Mesodermal cell (in vitro differentiated cells): ENCODE measurements at regions not wholly inside any gene's neighbourhood (a gene's known extent, or its start where the extent isn't known, plus 50 kb on each side); places are given as distances from the start of the nearest gene placed in this dataset.

ENCODE experiments used
- H3K27ac ChIP-seq: 2 replicates; pipeline ENCODE4 v1.7.0; 2013; ENCODE audit warnings: mild to moderate bottlenecking, low read depth, low read length, moderate library complexity; ENCODE audit not compliant: severe bottlenecking
- H3K36me3 ChIP-seq: 2 replicates; pipeline ENCODE4 v1.7.1; 2013; ENCODE audit warnings: mild to moderate bottlenecking, low read length, moderate library complexity; ENCODE audit not compliant: control insufficient read depth, insufficient read depth
- H3K4me1 ChIP-seq: one replicate; pipeline ENCODE4 v1.7.1; 2013; ENCODE audit warnings: mild to moderate bottlenecking, low read length; ENCODE audit not compliant: insufficient read depth, control insufficient read depth, poor library complexity, severe bottlenecking
- H3K4me3 ChIP-seq: 2 replicates; pipeline ENCODE4 v1.7.0; 2013; ENCODE audit warnings: low read length, control low read depth, mild to moderate bottlenecking; ENCODE audit not compliant: insufficient read depth, poor library complexity, severe bottlenecking; ENCODE audit errors: extremely low read depth
- H3K9me3 ChIP-seq: 2 replicates; pipeline ENCODE4 v1.7.1; 2013; ENCODE audit warnings: mild to moderate bottlenecking, low read length, moderate library complexity; ENCODE audit not compliant: control insufficient read depth
- WGBS, 2 experiments: methylation state at CpG; one replicate each; pipeline ENCODE4 v1.1.5; 2013; ENCODE audit warnings: missing lambda C conversion rate in 2 of 2; ENCODE audit not compliant: insufficient coverage in 2 of 2; 5-methylcytosine and 5-hydroxymethylcytosine counted together

- Histone ChIP-seq H3K27ac (no peak overlapping the region), H3K4me3 (no peak overlapping the region), H3K4me1 (no peaks in the 10 kb centered on the region), H3K36me3 (no peaks in the 10 kb centered on the region), H3K9me3 (no peaks in the 10 kb centered on the region)
Observed at GRCh38 chr14:26132061-26132645, 465.7 kb downstream of the NOVA1 start.

GRCh38 chr14:26130690-26131089, 467.1 kb downstream of the NOVA1 start:
- Histone ChIP-seq H3K9me3 (no peaks in the 10 kb centered on the region), H3K27ac (no peak overlapping the region), H3K4me3 (no peak overlapping the region), H3K4me1 (no peaks in the 10 kb centered on the region), H3K36me3 (no peaks in the 10 kb centered on the region)
- WGBS, 2 experiments, result no CpG with 5 or more reads among the region's 1 CpG

GRCh38 chr14:26128931-26129671, 468.7 kb downstream of the NOVA1 start:
- WGBS, 2 experiments, result 78% methylated on average over 2 of the region's 4 CpGs; no CpG with 5 or more reads in 1 of the 2 experiments
- Histone ChIP-seq H3K27ac (peak overlapping the region; percentile 63), H3K36me3 (no peaks in the 10 kb centered on the region), H3K9me3 (no peaks in the 10 kb centered on the region), H3K4me3 (no peak overlapping the region), H3K4me1 (no peaks in the 10 kb centered on the region)

GRCh38 chr14:26124896-26125438, 472.9 kb downstream of the NOVA1 start:
- no peak overlapping the region for H3K27ac ChIP-seq
- no peak overlapping the region for H3K4me3 ChIP-seq
- no peaks in the 10 kb centered on the region for H3K4me1 ChIP-seq
- H3K36me3 ChIP-seq, result no peaks in the 10 kb centered on the region
- H3K9me3 ChIP-seq, result no peaks in the 10 kb centered on the region
- no CpG with 5 or more reads among the region's 2 CpGs for WGBS, 2 experiments

DNA sequence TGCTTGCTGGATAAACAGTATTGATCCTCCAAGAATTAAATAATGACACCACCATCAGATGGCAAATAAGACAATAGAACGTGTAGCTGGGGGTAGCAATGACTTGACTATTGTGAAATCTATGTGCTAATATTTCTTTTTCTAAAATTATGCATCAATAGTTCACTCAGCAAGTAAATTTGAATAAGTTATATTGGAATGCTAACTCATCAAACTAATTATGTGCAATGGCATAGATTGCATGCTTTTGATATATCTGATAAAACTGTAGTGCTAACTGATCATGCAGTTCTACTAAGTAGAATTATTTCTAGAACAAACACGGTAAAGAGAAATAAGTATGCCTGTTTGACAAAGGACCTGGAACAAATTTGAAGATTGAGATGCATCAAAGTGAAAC, 474.4 kb downstream of the NOVA1 start:
- no peak overlapping the region for H3K4me3 ChIP-seq
- 100% methylated on average over 1 of the region's 2 CpGs for WGBS, 2 experiments
- H3K27ac ChIP-seq, result no peak overlapping the region
- H3K9me3 ChIP-seq, result no peaks in the 10 kb centered on the region
- H3K4me1 ChIP-seq, result no peaks in the 10 kb centered on the region
- H3K36me3 ChIP-seq, result no peaks in the 10 kb centered on the region

GRCh38 chr14:26121181-26121580, 476.7 kb downstream of the NOVA1 start:
- no peaks in the 10 kb centered on the region for H3K4me1 ChIP-seq
- H3K36me3 ChIP-seq, result no peaks in the 10 kb centered on the region
- no peak overlapping the region for H3K27ac ChIP-seq
- WGBS, 2 experiments, result 92 to 94% methylated on average over 2 to 3 of the region's 3 CpGs
- H3K4me3 ChIP-seq, result no peak overlapping the region
- no peaks in the 10 kb centered on the region for H3K9me3 ChIP-seq

GRCh38 chr14:26113911-26114640, 483.8 kb downstream of the NOVA1 start:
- no peaks in the 10 kb centered on the region for H3K9me3 ChIP-seq
- 40% methylated on average over 1 of the region's 3 CpGs; no CpG with 5 or more reads in 1 of the 2 experiments for WGBS, 2 experiments
- H3K36me3 ChIP-seq, result no peaks in the 10 kb centered on the region
- H3K27ac ChIP-seq, result no peak overlapping the region
- no peaks in the 10 kb centered on the region for H3K4me1 ChIP-seq
- H3K4me3 ChIP-seq, result no peak overlapping the region

DNA sequence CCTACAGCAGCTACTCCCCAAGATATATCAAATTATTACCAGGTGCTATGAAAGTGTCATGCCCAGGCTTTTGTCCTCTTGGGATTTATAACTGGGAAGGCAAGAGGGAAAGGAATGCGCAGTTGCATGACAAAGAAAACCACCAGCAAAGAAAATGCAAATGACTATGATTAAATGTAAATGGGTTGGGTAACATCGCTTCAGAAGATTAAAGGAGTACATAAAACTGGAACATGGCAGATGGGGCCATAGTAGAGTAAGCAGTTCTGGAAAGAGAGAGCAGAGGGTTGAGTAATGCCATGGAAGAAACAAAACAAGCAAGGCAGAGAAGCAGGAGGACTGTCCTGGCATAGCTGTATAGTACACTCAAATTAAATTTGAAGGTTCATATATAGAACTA, 493.1 kb downstream of the NOVA1 start:
- 71 to 87% methylated on average over 2 of the region's 2 CpGs for WGBS, 2 experiments
- no peak overlapping the region for H3K27ac ChIP-seq
- H3K4me1 ChIP-seq, result no peaks in the 10 kb centered on the region

DNA sequence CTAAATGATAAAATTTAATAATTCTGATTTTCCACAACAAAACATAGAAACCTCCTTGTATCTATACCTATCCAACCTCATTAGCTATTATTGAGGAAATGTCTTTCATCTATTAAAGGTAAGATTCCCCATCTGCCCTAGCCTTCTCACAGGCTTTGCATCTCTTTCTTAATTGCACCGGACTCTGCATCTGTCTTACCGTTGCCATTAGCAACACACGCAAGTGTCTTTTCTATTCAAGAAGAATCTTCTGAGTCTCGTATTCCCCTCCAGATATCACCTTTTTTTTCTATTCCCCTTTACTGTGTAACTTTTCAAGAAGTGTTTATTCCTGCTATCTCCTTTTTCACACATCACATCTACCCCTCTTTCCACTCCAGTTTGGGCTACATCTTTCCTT, 500.0 kb downstream of the NOVA1 start:
- Histone ChIP-seq H3K4me1 (no peaks in the 10 kb centered on the region), H3K27ac (no peak overlapping the region), H3K9me3 (no peaks in the 10 kb centered on the region), H3K4me3 (no peak overlapping the region), H3K36me3 (no peaks in the 10 kb centered on the region)
- 64 to 68% methylated on average over 4 of the region's 4 CpGs for WGBS, 2 experiments

More for the DNA sequence above, 493.1 kb downstream of the NOVA1 start:
- H3K4me3 ChIP-seq, result no peak overlapping the region
- H3K9me3 ChIP-seq, result no peaks in the 10 kb centered on the region
- no peaks in the 10 kb centered on the region for H3K36me3 ChIP-seq

GRCh38 chr14:26088275-26088674, 509.6 kb downstream of the NOVA1 start:
- H3K36me3 ChIP-seq, result no peaks in the 10 kb centered on the region
- H3K4me1 ChIP-seq, result no peaks in the 10 kb centered on the region
- no peaks in the 10 kb centered on the region for H3K9me3 ChIP-seq
- H3K27ac ChIP-seq, result no peak overlapping the region
- H3K4me3 ChIP-seq, result no peak overlapping the region
- 14 to 56% methylated on average over 1 to 2 of the region's 2 CpGs for WGBS, 2 experiments
